WTC11 (cell line): ENCODE measurements at regions not wholly inside any gene's neighbourhood (a gene's known extent, or its start where the extent isn't known, plus 50 kb on each side); places are given as distances from the start of the nearest gene placed in this dataset.

Experiments
- ATAC-seq: fragments of 200-7000 bp; cut with Tn5 transposase; 2 replicates; pipeline ENCODE4 v1.10.0; 2021; ENCODE audit warnings: mild to moderate bottlenecking, moderate library complexity
- CTCF ChIA-PET: fragments of 300-600 bp; sonication (Branson Sonifier 250); formaldehyde crosslinking; loops from one replicate; lab custom pipeline; 2021; ENCODE audit warnings: antibody characterized with exemption; lab: Charles Lee
- POLR2A ChIA-PET: fragments of 350-600 bp; sonication (Branson Sonifier 250); formaldehyde crosslinking; loops from one replicate; lab custom pipeline; 2021; ENCODE audit warnings: antibody characterized with exemption; lab: Charles Lee
- DNase-seq: peaks from one replicate; pipeline ENCODE4 v3.0.0; 2021; ENCODE audit warnings: low spot score
- H3K27ac Mint-ChIP-seq: 2 replicates; pipeline ENCODE4 v1.8.0; 2021; ENCODE audit warnings: mixed read lengths
- H3K27me3 Mint-ChIP-seq: 2 replicates; pipeline ENCODE4 v1.8.0; 2021; ENCODE audit warnings: low read depth, mild to moderate bottlenecking, moderate library complexity, mixed read lengths
- H3K36me3 Mint-ChIP-seq: 2 replicates; pipeline ENCODE4 v1.8.0; 2021; ENCODE audit warnings: mixed read lengths
- H3K4me1 Mint-ChIP-seq: 2 replicates; pipeline ENCODE4 v1.8.0; 2022; ENCODE audit warnings: mixed read lengths
- H3K4me3 Mint-ChIP-seq: 2 replicates; pipeline ENCODE4 v1.8.0; 2021; ENCODE audit warnings: mild to moderate bottlenecking, moderate library complexity, mixed read lengths
- H3K9me3 Mint-ChIP-seq: 2 replicates; pipeline ENCODE4 v1.8.0; 2021; ENCODE audit warnings: mixed read lengths
- CREM ChIP-seq: sonication (generic); formaldehyde crosslinking; IDR thresholded peaks from 2 replicates; pipeline ENCODE4 v1.8.1; 2022; ENCODE audit warnings: mild to moderate bottlenecking, missing genetic modification reagents, moderate library complexity
- FOXJ3 ChIP-seq: sonication (generic); formaldehyde crosslinking; IDR thresholded peaks from 2 replicates; pipeline ENCODE4 v1.9.0; 2021; ENCODE audit warnings: missing genetic modification reagents, mild to moderate bottlenecking, borderline replicate concordance
- GTF2I ChIP-seq: fragments of 250-450 bp; sonication (Bioruptor Pico); conservative IDR thresholded peaks from 2 replicates; pipeline ENCODE4 v1.4.0; 2021; ENCODE audit warnings: mild to moderate bottlenecking
- HMGA2 ChIP-seq: fragments of 250-450 bp; sonication (Bioruptor Pico); IDR thresholded peaks from 2 replicates; pipeline ENCODE4 v1.4.0; 2021; ENCODE audit warnings: mild to moderate bottlenecking, moderate library complexity
- NFYB ChIP-seq: sonication (generic); formaldehyde crosslinking; conservative IDR thresholded peaks from 2 replicates; pipeline ENCODE4 v1.8.0; 2022; ENCODE audit warnings: low read depth, missing genetic modification reagents
- NR1H2 ChIP-seq: sonication (generic); formaldehyde crosslinking; IDR thresholded peaks from 2 replicates; pipeline ENCODE4 v1.9.0; 2021; ENCODE audit warnings: mild to moderate bottlenecking, moderate library complexity, missing genetic modification reagents
- PRRX2 ChIP-seq: fragments of 250-450 bp; sonication (Bioruptor Pico); IDR thresholded peaks from 2 replicates; pipeline ENCODE4 v1.8.0; 2021; ENCODE audit warnings: mild to moderate bottlenecking
- RORB ChIP-seq: fragments of 250-450 bp; sonication (Bioruptor Pico); IDR thresholded peaks from 2 replicates; pipeline ENCODE4 v1.9.0; 2021; ENCODE audit warnings: mild to moderate bottlenecking
- TCF7 ChIP-seq: sonication (generic); formaldehyde crosslinking; IDR thresholded peaks from 2 replicates; pipeline ENCODE4 v1.8.0; 2022; ENCODE audit warnings: mild to moderate bottlenecking, low read depth, missing genetic modification reagents, moderate library complexity
- ZBTB21 ChIP-seq: sonication (generic); formaldehyde crosslinking; IDR thresholded peaks from 2 replicates; pipeline ENCODE4 v1.8.1; 2023; ENCODE audit warnings: mild to moderate bottlenecking, missing genetic modification reagents, borderline replicate concordance
- ZNF423 ChIP-seq: fragments of 250-450 bp; sonication (Bioruptor Pico); IDR thresholded peaks from 2 replicates; pipeline ENCODE4 v2.1.2; 2022; ENCODE audit warnings: mild to moderate bottlenecking, moderate library complexity
- ZNF532 ChIP-seq: fragments of 250-450 bp; sonication (Bioruptor Pico); IDR thresholded peaks from 2 replicates; pipeline ENCODE4 v1.9.0; 2021; ENCODE audit warnings: mild to moderate bottlenecking, borderline replicate concordance
- ZSCAN18 ChIP-seq: fragments of 250-450 bp; sonication (Bioruptor Pico); IDR thresholded peaks from 2 replicates; pipeline ENCODE4 v2.1.2; 2022; ENCODE audit warnings: mild to moderate bottlenecking, moderate library complexity
- TF ChIP-seq, protein P1 (sequence below): sonication (generic); formaldehyde crosslinking; IDR thresholded peaks from 2 replicates; pipeline ENCODE4 v1.8.1; 2022; ENCODE audit warnings: mild to moderate bottlenecking, moderate library complexity, missing genetic modification reagents
- TF ChIP-seq, protein P2 (sequence below): sonication (generic); formaldehyde crosslinking; IDR thresholded peaks from 2 replicates; pipeline ENCODE4 v1.8.1; 2023; ENCODE audit warnings: mild to moderate bottlenecking, missing genetic modification reagents, moderate library complexity
- TF ChIP-seq, protein P3 (sequence below): sonication (generic); formaldehyde crosslinking; IDR thresholded peaks from 2 replicates; pipeline ENCODE4 v1.8.0; 2022; ENCODE audit warnings: mild to moderate bottlenecking, missing genetic modification reagents
- TF ChIP-seq, protein P4 (sequence below): sonication (generic); formaldehyde crosslinking; IDR thresholded peaks from 2 replicates; pipeline ENCODE4 v1.8.1; 2023; ENCODE audit warnings: mild to moderate bottlenecking, missing genetic modification reagents, borderline replicate concordance

- H3K27ac Mint-ChIP-seq, result no peak overlapping the region
- H3K4me3 Mint-ChIP-seq, result no peak overlapping the region
- H3K36me3 Mint-ChIP-seq, result no peaks in the 10 kb centered on the region
- no peaks in the 10 kb centered on the region for H3K9me3 Mint-ChIP-seq
- DNase-seq (no peak), ATAC-seq (no peak)
- ChIA-PET POLR2A (interaction anchor here (0.5 kb wide), 1 partner anchor 1138 kb away, joined by 3 read pairs; no protein-coding TSS in a partner anchor), CTCF (interaction anchor here (0.6 to 2.4 kb wide), 3 partner anchors 10 to 379 kb away, joined by 3 to 11 read pairs (median 5); no protein-coding TSS in a partner anchor)
- TF ChIP-seq GTF2I (CRISPR knock-in tag) (no peak), ZNF423 (CRISPR knock-in tag) (no peak), CREM (no peak), FOXJ3 (CRISPR knock-in tag) (no peak), NFYB (CRISPR knock-in tag) (no peak), ZSCAN18 (CRISPR knock-in tag) (no peak), PRRX2 (CRISPR knock-in tag) (no peak)
- TF ChIP-seq, protein P1, sequence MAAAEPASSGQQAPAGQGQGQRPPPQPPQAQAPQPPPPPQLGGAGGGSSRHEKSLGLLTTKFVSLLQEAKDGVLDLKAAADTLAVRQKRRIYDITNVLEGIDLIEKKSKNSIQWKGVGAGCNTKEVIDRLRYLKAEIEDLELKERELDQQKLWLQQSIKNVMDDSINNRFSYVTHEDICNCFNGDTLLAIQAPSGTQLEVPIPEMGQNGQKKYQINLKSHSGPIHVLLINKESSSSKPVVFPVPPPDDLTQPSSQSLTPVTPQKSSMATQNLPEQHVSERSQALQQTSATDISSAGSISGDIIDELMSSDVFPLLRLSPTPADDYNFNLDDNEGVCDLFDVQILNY (CRISPR knock-in tag), result no peak
- TF ChIP-seq, protein P2, sequence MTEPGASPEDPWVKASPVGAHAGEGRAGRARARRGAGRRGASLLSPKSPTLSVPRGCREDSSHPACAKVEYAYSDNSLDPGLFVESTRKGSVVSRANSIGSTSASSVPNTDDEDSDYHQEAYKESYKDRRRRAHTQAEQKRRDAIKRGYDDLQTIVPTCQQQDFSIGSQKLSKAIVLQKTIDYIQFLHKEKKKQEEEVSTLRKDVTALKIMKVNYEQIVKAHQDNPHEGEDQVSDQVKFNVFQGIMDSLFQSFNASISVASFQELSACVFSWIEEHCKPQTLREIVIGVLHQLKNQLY (CRISPR knock-in tag), result no peak
- TF ChIP-seq, protein P3, sequence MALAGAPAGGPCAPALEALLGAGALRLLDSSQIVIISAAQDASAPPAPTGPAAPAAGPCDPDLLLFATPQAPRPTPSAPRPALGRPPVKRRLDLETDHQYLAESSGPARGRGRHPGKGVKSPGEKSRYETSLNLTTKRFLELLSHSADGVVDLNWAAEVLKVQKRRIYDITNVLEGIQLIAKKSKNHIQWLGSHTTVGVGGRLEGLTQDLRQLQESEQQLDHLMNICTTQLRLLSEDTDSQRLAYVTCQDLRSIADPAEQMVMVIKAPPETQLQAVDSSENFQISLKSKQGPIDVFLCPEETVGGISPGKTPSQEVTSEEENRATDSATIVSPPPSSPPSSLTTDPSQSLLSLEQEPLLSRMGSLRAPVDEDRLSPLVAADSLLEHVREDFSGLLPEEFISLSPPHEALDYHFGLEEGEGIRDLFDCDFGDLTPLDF (CRISPR knock-in tag), result no peak
- H3K4me1 Mint-ChIP-seq, result peaks cover 13% of the 10 kb centered on the region
- no peaks in the 10 kb centered on the region for H3K27me3 Mint-ChIP-seq
Observed at GRCh38 chr13:102466610-102467190, 64.9 kb upstream of the FGF14 start.

DNA sequence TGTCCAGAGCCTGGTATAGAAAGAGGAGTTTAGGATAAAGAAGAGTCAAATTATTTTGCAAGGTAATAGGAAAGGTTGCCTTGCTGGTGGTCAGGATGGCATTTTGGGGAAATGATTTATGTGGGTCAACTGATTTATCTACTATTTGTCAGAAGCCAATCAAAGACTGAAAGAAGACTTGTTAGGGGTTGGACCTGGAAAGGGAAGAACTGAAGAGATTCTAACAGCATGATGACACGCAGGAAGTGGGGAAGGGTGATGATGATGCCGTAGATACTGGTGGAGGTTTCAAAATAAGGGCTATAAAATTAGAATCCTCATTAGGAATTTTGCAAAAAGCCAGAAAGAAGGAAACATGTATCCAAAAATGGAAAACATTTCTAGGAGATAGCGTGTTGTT, 60.7 kb upstream of the FGF14 start:
- Mint-ChIP-seq H3K4me3 (no peak overlapping the region), H3K27ac (no peak overlapping the region), H3K9me3 (no peaks in the 10 kb centered on the region), H3K27me3 (no peaks in the 10 kb centered on the region), H3K36me3 (no peaks in the 10 kb centered on the region), H3K4me1 (peaks cover 8% of the 10 kb centered on the region; the same call in 1 of the 2 replicates)
- ChIA-PET CTCF (no interaction called here), POLR2A (no interaction called here)
- TF ChIP-seq RORB (CRISPR knock-in tag) (no peak), HMGA2 (no peak), NR1H2 (CRISPR knock-in tag) (no peak), TCF7 (no peak), NFYB (CRISPR knock-in tag) (no peak), ZNF532 (CRISPR knock-in tag) (no peak), ZBTB21 (CRISPR knock-in tag) (no peak)
- TF ChIP-seq, protein P4, sequence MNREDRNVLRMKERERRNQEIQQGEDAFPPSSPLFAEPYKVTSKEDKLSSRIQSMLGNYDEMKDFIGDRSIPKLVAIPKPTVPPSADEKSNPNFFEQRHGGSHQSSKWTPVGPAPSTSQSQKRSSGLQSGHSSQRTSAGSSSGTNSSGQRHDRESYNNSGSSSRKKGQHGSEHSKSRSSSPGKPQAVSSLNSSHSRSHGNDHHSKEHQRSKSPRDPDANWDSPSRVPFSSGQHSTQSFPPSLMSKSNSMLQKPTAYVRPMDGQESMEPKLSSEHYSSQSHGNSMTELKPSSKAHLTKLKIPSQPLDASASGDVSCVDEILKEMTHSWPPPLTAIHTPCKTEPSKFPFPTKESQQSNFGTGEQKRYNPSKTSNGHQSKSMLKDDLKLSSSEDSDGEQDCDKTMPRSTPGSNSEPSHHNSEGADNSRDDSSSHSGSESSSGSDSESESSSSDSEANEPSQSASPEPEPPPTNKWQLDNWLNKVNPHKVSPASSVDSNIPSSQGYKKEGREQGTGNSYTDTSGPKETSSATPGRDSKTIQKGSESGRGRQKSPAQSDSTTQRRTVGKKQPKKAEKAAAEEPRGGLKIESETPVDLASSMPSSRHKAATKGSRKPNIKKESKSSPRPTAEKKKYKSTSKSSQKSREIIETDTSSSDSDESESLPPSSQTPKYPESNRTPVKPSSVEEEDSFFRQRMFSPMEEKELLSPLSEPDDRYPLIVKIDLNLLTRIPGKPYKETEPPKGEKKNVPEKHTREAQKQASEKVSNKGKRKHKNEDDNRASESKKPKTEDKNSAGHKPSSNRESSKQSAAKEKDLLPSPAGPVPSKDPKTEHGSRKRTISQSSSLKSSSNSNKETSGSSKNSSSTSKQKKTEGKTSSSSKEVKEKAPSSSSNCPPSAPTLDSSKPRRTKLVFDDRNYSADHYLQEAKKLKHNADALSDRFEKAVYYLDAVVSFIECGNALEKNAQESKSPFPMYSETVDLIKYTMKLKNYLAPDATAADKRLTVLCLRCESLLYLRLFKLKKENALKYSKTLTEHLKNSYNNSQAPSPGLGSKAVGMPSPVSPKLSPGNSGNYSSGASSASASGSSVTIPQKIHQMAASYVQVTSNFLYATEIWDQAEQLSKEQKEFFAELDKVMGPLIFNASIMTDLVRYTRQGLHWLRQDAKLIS (CRISPR knock-in tag), result no peak
- no peak for DNase-seq
- no peak for ATAC-seq
